ENCODE measurements at regions not wholly inside any gene's neighbourhood (a gene's known extent, or its start where the extent isn't known, plus 50 kb on each side); places are given as distances from the start of the nearest gene placed in this dataset.

DNA sequence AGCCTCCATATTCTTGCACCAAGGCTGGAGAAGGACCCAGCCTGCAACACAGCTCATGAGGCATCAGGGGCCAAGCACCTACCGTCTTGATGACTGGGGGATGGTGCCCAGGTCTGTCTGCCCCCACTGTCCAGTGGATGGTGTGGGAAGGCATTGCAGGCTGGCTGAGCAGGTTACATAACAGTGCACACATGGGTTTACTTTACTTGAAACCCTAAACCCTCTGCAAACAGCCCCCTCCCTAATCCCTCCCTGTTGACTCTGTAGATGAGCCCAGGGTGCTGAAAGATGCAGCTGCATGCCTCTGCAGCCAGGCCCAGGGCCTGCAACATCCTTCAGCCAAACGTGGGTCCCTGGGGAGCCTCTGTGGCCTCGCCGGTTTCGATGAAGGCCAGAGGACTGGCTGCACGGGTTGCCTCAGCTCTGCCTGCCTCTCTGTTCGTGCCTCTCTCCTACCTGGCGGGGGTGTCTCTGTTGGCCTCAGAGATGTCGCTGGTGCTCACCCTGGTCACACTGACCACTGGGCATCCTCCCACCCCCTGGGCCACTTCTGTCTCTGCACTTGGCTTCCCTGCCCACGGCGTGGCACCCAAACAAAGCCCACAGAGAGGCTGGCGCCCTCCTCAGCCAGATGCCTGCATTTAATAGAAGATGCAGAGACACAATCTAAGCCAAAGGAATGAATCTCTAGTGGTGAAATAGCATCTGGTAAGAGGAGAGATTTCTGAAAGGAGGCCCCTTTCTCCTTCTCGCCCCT lies 95.1 kb downstream of the METRNL start:
- TF ChIP-seq CTCF (IDR thresholded peaks at IDR 0.05): no peak
- TF ChIP-seq POLR2A (IDR thresholded peaks at IDR 0.05): no peak
- TF ChIP-seq POLR2AphosphoS5 (IDR thresholded peaks at IDR 0.05): no peak
- no peak for TF ChIP-seq EP300 (IDR thresholded peaks at IDR 0.05)

All from stomach (tissue), 4 donors.